Skin of body (tissue), 1 donor: ENCODE measurements at regions not wholly inside any gene's neighbourhood (a gene's known extent, or its start where the extent isn't known, plus 50 kb on each side); places are given as distances from the start of the nearest gene placed in this dataset.

ENCODE experiments used
- DNase-seq: peaks from one replicate; lab custom pipeline; 2025; lab: John Stamatoyannopoulos, UW

GRCh38 chr20:40591119-40591518, 97.9 kb downstream of the MAFB start:
- DNase-seq: no peak

- DNase-seq: no peak
These were observed 99.5 kb downstream of the MAFB start for GRCh38 chr20:40589581-40589980.

GRCh38 chr20:40588891-40589290, 100.1 kb downstream of the MAFB start:
- no peak for DNase-seq

- DNase-seq: no peak
These were observed 102.0 kb downstream of the MAFB start for GRCh38 chr20:40587038-40587437.

- DNase-seq: no peak
These were observed 104.8 kb downstream of the MAFB start for GRCh38 chr20:40584130-40584809.

- no peak for DNase-seq
These were observed 105.4 kb downstream of the MAFB start for GRCh38 chr20:40583636-40584035.

GRCh38 chr20:40583205-40583604, 105.8 kb downstream of the MAFB start:
- DNase-seq: no peak

GRCh38 chr20:40582531-40582930, 106.5 kb downstream of the MAFB start:
- DNase-seq: no peak

- DNase-seq: no peak
These were observed 109.3 kb downstream of the MAFB start for GRCh38 chr20:40579701-40580100.

GRCh38 chr20:40578961-40579360, 110.1 kb downstream of the MAFB start:
- DNase-seq: no peak

GRCh38 chr20:40575851-40576250, 113.2 kb downstream of the MAFB start:
- no peak for DNase-seq

GRCh38 chr20:40572251-40572650, 116.8 kb downstream of the MAFB start:
- DNase-seq: no peak

GRCh38 chr20:40571639-40572038, 117.4 kb downstream of the MAFB start:
- DNase-seq: no peak

GRCh38 chr20:40568200-40568599, 120.8 kb downstream of the MAFB start:
- no peak for DNase-seq

- no peak for DNase-seq
These were observed 123.4 kb downstream of the MAFB start for GRCh38 chr20:40565682-40566040.

- DNase-seq: no peak
These were observed 123.9 kb downstream of the MAFB start for GRCh38 chr20:40565001-40565681.

GRCh38 chr20:40563296-40563950, 125.6 kb downstream of the MAFB start:
- DNase-seq: no peak

- no peak for DNase-seq
These were observed 127.0 kb downstream of the MAFB start for GRCh38 chr20:40562031-40562430.

- no peak for DNase-seq
These were observed 127.8 kb downstream of the MAFB start for GRCh38 chr20:40561187-40561586.

GRCh38 chr20:40558212-40558611, 130.8 kb downstream of the MAFB start:
- no peak for DNase-seq

GRCh38 chr20:40551125-40551530, 137.9 kb downstream of the MAFB start:
- no peak for DNase-seq

GRCh38 chr20:40547483-40548091, 141.4 kb downstream of the MAFB start:
- no peak for DNase-seq
